GM18505 (cell line): ENCODE measurements at regions not wholly inside any gene's neighbourhood (a gene's known extent, or its start where the extent isn't known, plus 50 kb on each side); places are given as distances from the start of the nearest gene placed in this dataset.
"Not testable (repeated sequence)": the region's sequence is repeated elsewhere in the genome, so short reads cannot be mapped to it uniquely, and the experiment has no call there.

Source experiments
- ATAC-seq: cut with Tn5 transposase; IDR thresholded peaks from one replicate; pipeline ENCODE4 v1.9.1; 2021; ENCODE audit not compliant: unreplicated experiment
- POLR2A ChIP-seq: IDR thresholded peaks from 4 replicates; pipeline ENCODE4 v1.6.1; 2011; ENCODE audit warnings: borderline replicate concordance; ENCODE audit not compliant: insufficient read depth, insufficient read length; ENCODE audit errors: extremely low read depth

GRCh38 chr4:162849937-162850336 lies 316.8 kb downstream of the NAF1 start:
- no peak for ATAC-seq
- TF ChIP-seq POLR2A, result no peak

DNA sequence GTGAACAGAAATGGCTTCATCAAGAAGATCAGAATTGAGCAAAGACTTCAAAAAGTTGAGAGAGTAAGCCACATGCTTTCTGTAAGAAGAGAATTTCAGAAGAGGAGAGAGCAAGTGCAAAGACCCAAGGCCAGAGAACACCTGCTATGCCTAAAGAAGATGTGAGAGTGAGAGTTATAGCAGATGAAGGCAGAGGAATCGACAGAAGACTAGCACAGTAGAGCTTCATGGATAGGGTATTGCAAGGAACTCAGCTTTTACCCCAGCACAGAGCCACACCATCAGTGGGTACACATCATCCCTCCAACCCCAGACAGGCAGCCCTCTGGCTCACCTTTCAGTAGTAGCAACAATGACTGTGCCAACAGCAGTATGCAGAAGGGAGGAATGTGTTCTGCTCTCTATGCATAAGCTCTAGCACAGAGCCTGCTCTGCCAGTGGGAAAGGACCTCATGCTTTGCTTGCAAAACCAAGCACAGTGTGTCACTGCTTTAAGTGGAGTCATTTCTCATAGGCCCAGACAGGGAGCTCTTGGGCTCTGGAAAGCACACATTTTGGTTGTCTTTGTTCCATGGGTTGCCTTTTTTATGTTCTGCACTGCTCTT lies 318.6 kb downstream of the NAF1 start:
- no peak for TF ChIP-seq POLR2A
- ATAC-seq, result no peak

GRCh38 chr4:162841753-162842152 lies 324.9 kb downstream of the NAF1 start:
- TF ChIP-seq POLR2A, result no peak
- no peak for ATAC-seq

- no peak for TF ChIP-seq POLR2A
- ATAC-seq, result no peak
These were observed 326.9 kb downstream of the NAF1 start for GRCh38 chr4:162839814-162840213.

DNA sequence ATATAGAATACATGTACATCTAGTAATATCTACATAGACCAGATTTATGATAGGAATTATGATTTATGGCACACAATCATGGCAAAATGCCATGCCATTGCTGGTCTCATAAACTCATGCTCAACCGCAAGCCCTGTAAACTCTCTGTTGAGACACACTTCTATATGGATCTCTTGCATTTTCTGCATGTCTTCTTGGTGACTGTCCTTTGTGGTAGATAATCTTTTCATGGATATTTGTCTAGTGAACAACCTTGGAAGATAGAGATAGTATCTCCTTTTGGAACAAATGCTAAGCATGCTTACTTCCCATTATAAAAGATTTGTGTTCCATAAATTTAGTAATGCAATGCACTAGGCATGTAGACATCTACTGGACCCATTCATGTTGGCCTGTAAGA lies 328.0 kb downstream of the NAF1 start:
- no peak for ATAC-seq
- no peak for TF ChIP-seq POLR2A

DNA sequence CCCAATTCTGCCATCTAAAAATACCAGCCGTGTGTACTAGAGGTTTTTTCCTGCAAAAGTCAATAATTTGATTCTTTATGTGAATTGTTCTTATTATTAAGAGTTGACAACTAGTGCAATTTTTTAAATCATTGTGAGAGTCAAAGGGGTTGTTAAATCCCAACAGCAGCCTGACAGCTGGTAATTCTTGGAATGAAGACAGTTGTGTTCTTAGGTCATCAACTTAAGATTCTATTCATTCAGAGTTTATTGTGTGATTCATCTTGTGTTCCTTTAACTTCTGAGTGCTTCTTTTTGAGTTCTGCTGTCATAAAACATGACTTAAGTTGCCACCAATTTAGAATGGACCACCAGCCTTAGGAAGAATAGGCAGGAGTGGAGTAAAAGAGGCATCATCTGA lies 329.0 kb downstream of the NAF1 start:
- no peak for TF ChIP-seq POLR2A
- ATAC-seq, result no peak

- no peak for TF ChIP-seq POLR2A
- ATAC-seq, result no peak
These were observed 329.4 kb downstream of the NAF1 start for GRCh38 chr4:162837241-162837640.

DNA sequence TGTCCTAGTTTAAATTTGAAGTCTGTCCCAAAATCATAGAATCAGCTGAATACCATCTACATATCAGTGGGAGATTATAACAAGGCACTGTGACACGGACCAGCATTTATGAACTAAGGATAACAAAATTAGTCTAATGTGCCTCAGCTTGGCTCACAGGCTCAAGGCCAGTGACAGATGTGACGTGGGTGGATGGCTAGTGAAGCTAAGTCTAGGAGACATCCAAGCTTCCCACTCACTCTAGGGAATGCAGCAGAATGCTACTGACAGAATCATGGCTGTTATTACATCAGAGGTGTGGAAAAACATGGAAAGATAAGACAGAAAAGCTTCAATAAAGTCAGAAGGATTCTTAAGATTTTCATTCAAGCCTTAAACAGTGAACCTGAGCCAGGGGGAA lies 329.9 kb downstream of the NAF1 start:
- TF ChIP-seq POLR2A, result no peak
- ATAC-seq, result no peak

DNA sequence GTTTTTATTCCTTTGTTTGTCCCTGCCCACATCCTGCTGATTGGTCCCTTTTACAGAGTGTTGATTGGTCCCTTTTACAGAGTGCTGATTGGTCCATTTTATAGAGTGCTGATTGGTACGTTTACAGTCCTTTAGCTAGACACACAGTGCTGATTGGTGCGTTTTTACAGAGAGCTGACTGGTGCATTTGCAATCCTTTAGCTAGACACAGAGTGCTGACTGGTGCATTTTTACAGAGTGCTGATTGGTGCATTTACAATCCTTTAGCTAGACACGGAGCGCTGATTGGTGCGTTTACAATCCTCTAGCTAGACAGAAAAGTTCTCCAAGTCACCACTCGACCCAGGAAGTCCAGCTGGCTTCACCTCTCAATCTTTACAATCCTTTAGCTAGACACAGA lies 330.4 kb downstream of the NAF1 start:
- not testable (repeated sequence) for ATAC-seq

DNA sequence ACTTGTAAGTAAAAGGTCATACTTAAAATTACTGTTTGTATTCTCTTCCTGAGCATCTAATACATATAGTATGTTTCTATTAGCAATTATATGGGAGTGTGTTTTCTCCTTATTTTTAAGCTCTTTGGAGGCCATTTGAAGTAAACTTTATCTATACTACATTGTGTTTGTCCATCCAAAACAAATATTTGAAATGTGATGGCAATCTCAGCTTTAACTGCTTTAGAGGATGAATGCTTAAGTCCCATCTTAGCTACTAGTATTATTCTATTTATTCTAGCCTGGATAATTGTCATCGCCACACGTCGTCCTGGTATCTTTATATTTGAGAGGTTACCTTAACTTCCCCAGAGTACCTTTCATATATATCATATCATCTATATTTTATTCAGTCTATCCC lies 335.8 kb downstream of the NAF1 start:
- ATAC-seq, result no peak
- no peak for TF ChIP-seq POLR2A

DNA sequence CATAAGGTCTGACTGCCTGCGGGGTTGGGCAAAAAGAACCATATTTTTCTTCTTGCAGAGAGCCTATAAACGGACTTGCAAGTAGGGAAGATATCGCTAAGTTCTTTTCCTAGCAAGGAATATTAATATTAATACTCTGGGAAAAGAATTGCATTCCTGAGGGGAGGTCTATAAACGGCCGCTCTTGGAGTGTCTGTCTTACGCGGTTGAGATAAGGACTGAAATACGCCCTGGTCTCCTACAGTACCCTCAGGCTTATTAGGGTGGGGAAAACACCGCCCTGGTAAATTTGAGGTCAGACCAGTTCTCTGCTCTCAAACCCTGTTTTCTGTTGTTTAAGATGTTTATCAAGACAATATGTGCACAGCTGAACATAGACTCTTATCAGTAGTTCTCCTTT lies 349.3 kb downstream of the NAF1 start:
- ATAC-seq, result not testable (repeated sequence)

- ATAC-seq, result no peak
- TF ChIP-seq POLR2A, result no peak
These were observed 362.3 kb downstream of the NAF1 start for GRCh38 chr4:162804351-162804924.

GRCh38 chr4:162803378-162803777 lies 363.3 kb downstream of the NAF1 start:
- no peak for TF ChIP-seq POLR2A
- no peak for ATAC-seq

- TF ChIP-seq POLR2A, result no peak
- ATAC-seq, result no peak
These were observed 369.6 kb downstream of the NAF1 start for GRCh38 chr4:162797108-162797507.

DNA sequence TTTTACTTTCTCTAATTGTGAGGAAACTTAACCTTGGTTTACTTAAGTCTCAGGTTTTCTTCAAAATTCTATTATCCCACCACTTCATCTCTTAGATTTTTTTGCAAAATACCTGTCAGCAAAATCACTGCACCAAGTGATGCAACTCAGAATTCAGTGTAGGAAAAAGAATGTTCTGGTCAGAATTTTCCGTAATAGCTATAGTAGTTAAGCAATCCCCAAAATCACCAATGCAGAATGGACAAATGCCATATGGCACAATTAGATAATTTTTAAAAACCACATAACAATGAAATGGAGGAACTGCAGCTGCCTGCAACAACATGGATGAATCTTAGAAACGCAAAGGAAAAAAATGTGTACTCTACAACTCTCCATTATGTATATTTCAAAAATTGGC lies 373.1 kb downstream of the NAF1 start:
- ATAC-seq, result no peak
- TF ChIP-seq POLR2A, result no peak

DNA sequence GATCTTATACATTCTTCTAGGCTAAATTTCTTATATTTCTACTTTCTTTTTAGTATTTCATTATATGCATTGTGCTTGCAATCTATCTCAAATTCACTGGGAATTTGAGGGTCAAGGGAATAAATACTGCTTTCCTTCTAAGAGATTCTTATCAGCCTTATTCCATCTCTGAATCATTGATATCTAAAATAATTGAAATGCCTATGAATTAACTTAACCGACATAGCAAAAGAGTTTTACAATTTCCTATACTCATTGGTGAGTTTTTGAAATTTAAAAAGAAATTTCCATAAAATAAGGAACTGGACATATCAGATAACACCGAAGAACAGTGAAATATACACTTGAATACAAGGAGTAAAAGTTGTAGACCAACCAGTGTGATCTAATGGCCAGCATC lies 373.7 kb downstream of the NAF1 start:
- ATAC-seq, result no peak
- TF ChIP-seq POLR2A, result no peak

DNA sequence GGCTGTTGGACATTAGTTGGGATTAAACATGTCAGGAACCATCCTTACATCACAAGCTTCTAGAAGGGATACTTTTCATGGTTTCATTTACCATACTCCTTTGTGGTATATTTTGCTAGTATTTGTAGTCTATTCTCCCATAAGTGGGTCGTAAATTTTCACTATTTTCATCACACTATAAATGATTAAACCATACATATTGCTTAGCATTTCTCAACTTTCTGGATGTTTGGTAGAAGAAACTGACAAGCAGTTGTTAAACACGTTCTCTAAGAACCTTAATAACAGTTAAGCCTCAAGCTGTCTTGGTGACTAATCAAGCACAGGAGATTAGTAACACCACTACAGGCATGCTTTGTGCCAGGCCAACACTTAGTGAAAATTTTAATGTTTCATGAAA lies 375.5 kb downstream of the NAF1 start:
- TF ChIP-seq POLR2A, result no peak
- no peak for ATAC-seq
